H1 (cell line): ENCODE measurements at regions not wholly inside any gene's neighbourhood (a gene's known extent, or its start where the extent isn't known, plus 50 kb on each side); places are given as distances from the start of the nearest gene placed in this dataset.

ENCODE experiments used
- CTCF ChIA-PET: fragments of 300-600 bp; sonication (Branson Sonifier 250); formaldehyde crosslinking; loops from one replicate; lab custom pipeline; 2021; ENCODE audit not compliant: partially characterized antibody; lab: Charles Lee
- POLR2A ChIA-PET: fragments of 300-600 bp; sonication (Branson Sonifier 250); formaldehyde crosslinking; loops from one replicate; lab custom pipeline; 2021; ENCODE audit warnings: inconsistent platforms; ENCODE audit not compliant: partially characterized antibody; lab: Charles Lee
- DNase-seq, 2 experiments: peaks; one replicate each; pipeline versions ENCODE4 v3.0.0 to v3.0.0-alpha.2; 2010 to 2022; ENCODE audit warnings: low spot score in 2 of 2, low read depth in 1 of 2, mixed read lengths in 1 of 2
- FAIRE-seq: peaks from 2 replicates; lab custom pipeline; 2011; peaks lifted over from hg19 to GRCh38; lab: Jason Lieb, UNC
- H2AFZ ChIP-seq: 2 replicates; pipeline ENCODE4 v1.8.1; 2012; ENCODE audit warnings: low read length, inconsistent platforms
- H2AK5ac ChIP-seq: 2 replicates; pipeline ENCODE4 v1.6.1; 2013; ENCODE audit warnings: low read depth, low read length
- H2BK120ac ChIP-seq: replicated peaks from 2 replicates; pipeline ENCODE3; 2013; ENCODE audit warnings: low read depth, low read length, inconsistent platforms
- H2BK12ac ChIP-seq: 2 replicates; pipeline ENCODE4 v1.6.1; 2013; ENCODE audit warnings: low read depth, low read length
- H2BK15ac ChIP-seq: 2 replicates; pipeline ENCODE4 v1.6.1; 2013; ENCODE audit warnings: low read length
- H2BK20ac ChIP-seq: 2 replicates; pipeline ENCODE4 v1.6.1; 2013; ENCODE audit warnings: low read length
- H2BK5ac ChIP-seq: 2 replicates; pipeline ENCODE4 v1.6.1; 2013; ENCODE audit warnings: low read depth, low read length
- H3K14ac ChIP-seq: 2 replicates; pipeline ENCODE4 v1.6.1; 2013; ENCODE audit warnings: inconsistent platforms; ENCODE audit not compliant: insufficient read length
- H3K18ac ChIP-seq: 2 replicates; pipeline ENCODE4 v1.6.1; 2013; ENCODE audit warnings: low read length; ENCODE audit errors: extremely low read depth
- H3K23ac ChIP-seq: 2 replicates; pipeline ENCODE4 v1.6.1; 2013; ENCODE audit warnings: inconsistent platforms; ENCODE audit not compliant: insufficient read length
- H3K23me2 ChIP-seq: 2 replicates; pipeline ENCODE4 v1.6.1; 2013; ENCODE audit warnings: low read depth, low read length
- H3K27ac ChIP-seq: 2 replicates; pipeline ENCODE4 v1.6.1; 2011; ENCODE audit warnings: low read depth, low read length, inconsistent platforms
- H3K27me3 ChIP-seq, 4 experiments: replicated peaks in 1 of 4; 1 replicate in 1 of 4; 2 replicates in 3 of 4; pipeline versions ENCODE4 v1.6.1 to v1.8.1; 2011 to 2013; ENCODE audit warnings: low read length in 3 of 4, mild to moderate bottlenecking in 3 of 4, inconsistent platforms in 2 of 4, mixed read lengths in 2 of 4, moderate library complexity in 1 of 4; ENCODE audit not compliant: control insufficient read depth in 3 of 4, insufficient read depth in 3 of 4; ENCODE audit errors: extremely low read depth in 1 of 4
- H3K36me3 ChIP-seq, 4 experiments: 2 replicates each; pipeline versions ENCODE4 v1.6.1 to v1.8.1; 2011 to 2013; ENCODE audit warnings: mild to moderate bottlenecking in 4 of 4, low read length in 3 of 4, moderate library complexity in 2 of 4, control low read depth in 1 of 4, inconsistent platforms in 1 of 4; ENCODE audit not compliant: insufficient read depth in 4 of 4, control insufficient read depth in 2 of 4
- H3K4ac ChIP-seq: replicated peaks from 2 replicates; pipeline ENCODE3; 2013; ENCODE audit warnings: low read length, low read depth, mixed read lengths, inconsistent platforms; ENCODE audit not compliant: insufficient read length
- H3K4me1 ChIP-seq, 4 experiments: replicated peaks in 1 of 4; 1 replicate in 1 of 4; 2 replicates in 3 of 4; pipeline versions ENCODE4 v1.6.1 to v1.8.1; 2011 to 2013; ENCODE audit warnings: low read length in 3 of 4, inconsistent platforms in 2 of 4, mixed read lengths in 1 of 4; ENCODE audit not compliant: insufficient read depth in 4 of 4, control insufficient read depth in 3 of 4
- H3K4me2 ChIP-seq, 2 experiments: 2 replicates each; pipeline versions ENCODE4 v1.6.1 to v1.8.1; 2011 to 2013; ENCODE audit warnings: low read depth in 2 of 2, low read length in 2 of 2, control low read depth in 1 of 2, inconsistent platforms in 1 of 2, mild to moderate bottlenecking in 1 of 2; ENCODE audit not compliant: insufficient read depth in 1 of 2
- H3K4me3 ChIP-seq, 4 experiments: fragments of 200-600, 300-600 bp in 1 of 4; sonication (generic), shearing (Covaris generic), sonication (Bioruptor Twin) in 1 of 4; 2 replicates each; pipeline versions ENCODE4 v1.5.1 to v1.8.1; 2011 to 2016; ENCODE audit warnings: low read length in 4 of 4, low read depth in 3 of 4, control low read depth in 2 of 4, inconsistent platforms in 2 of 4, mild to moderate bottlenecking in 2 of 4, mixed read lengths in 1 of 4, moderate library complexity in 1 of 4; ENCODE audit not compliant: insufficient read depth in 2 of 4; ENCODE audit errors: extremely low read depth in 1 of 4
- H3K56ac ChIP-seq: replicated peaks from 2 replicates; pipeline ENCODE3; 2013; ENCODE audit warnings: low read depth, mild to moderate bottlenecking, mixed read lengths, low read length, inconsistent platforms; ENCODE audit not compliant: insufficient read length
- H3K79me1 ChIP-seq: 2 replicates; pipeline ENCODE4 v1.6.1; 2013; ENCODE audit warnings: low read depth, low read length, control low read depth
- H3K79me2 ChIP-seq, 2 experiments: 2 replicates each; pipeline versions ENCODE4 v1.6.1 to v1.8.1; 2012 to 2013; ENCODE audit warnings: low read length in 2 of 2, mild to moderate bottlenecking in 2 of 2, inconsistent platforms in 1 of 2; ENCODE audit not compliant: insufficient read depth in 2 of 2, control insufficient read depth in 1 of 2
- H3K9ac ChIP-seq, 4 experiments: replicated peaks in 1 of 4; 1 replicate in 1 of 4; 2 replicates in 3 of 4; pipeline versions ENCODE4 v1.6.1 to v1.8.1; 2011 to 2013; ENCODE audit warnings: low read depth in 3 of 4, low read length in 3 of 4, control low read depth in 2 of 4, mild to moderate bottlenecking in 2 of 4, moderate library complexity in 2 of 4, inconsistent platforms in 1 of 4; ENCODE audit errors: extremely low read depth in 1 of 4
- H3K9me3 ChIP-seq, 2 experiments: 2 replicates each; pipeline versions ENCODE4 v1.6.1 to v1.8.1; 2012 to 2013; ENCODE audit warnings: mild to moderate bottlenecking in 2 of 2, moderate library complexity in 2 of 2, control low read depth in 1 of 2, inconsistent platforms in 1 of 2, low read depth in 1 of 2, low read length in 1 of 2, mixed read lengths in 1 of 2; ENCODE audit not compliant: insufficient read depth in 2 of 2
- H4K20me1 ChIP-seq, 2 experiments: replicated peaks in 1 of 2; 2 replicates each; pipeline versions ENCODE3 to v1.8.1; 2011 to 2013; ENCODE audit warnings: inconsistent platforms in 2 of 2, low read length in 2 of 2, mild to moderate bottlenecking in 1 of 2; ENCODE audit not compliant: insufficient read depth in 2 of 2, control insufficient read depth in 1 of 2
- H4K5ac ChIP-seq: 2 replicates; pipeline ENCODE4 v1.6.1; 2013; ENCODE audit warnings: low read length, low read depth, mixed read lengths, inconsistent platforms; ENCODE audit not compliant: insufficient read length
- H4K8ac ChIP-seq: 2 replicates; pipeline ENCODE4 v1.8.0; 2013; ENCODE audit warnings: mild to moderate bottlenecking, moderate library complexity, low read length, inconsistent platforms; ENCODE audit not compliant: insufficient read depth; ENCODE audit errors: extremely low read depth
- H4K91ac ChIP-seq: replicated peaks from 2 replicates; pipeline ENCODE3; 2013; ENCODE audit warnings: low read length, mixed read lengths, inconsistent platforms; ENCODE audit not compliant: insufficient read length
- CEBPB ChIP-seq: IDR thresholded peaks from 2 replicates; pipeline ENCODE4 v1.6.1; 2012; ENCODE audit warnings: low read depth, low read length
- CREB1 ChIP-seq: IDR thresholded peaks from 2 replicates; pipeline ENCODE4 v1.6.1; 2012; ENCODE audit warnings: inconsistent platforms
- EP300 ChIP-seq, 2 experiments: IDR thresholded peaks; 1 replicate in 1 of 2; 2 replicates in 1 of 2; pipeline ENCODE4 v1.6.1; 2011 to 2012; ENCODE audit warnings: low read depth in 2 of 2, low read length in 2 of 2, mild to moderate bottlenecking in 2 of 2, borderline replicate concordance in 1 of 2, inconsistent platforms in 1 of 2, moderate library complexity in 1 of 2
- GTF2F1 ChIP-seq: IDR thresholded peaks from 2 replicates; pipeline ENCODE4 v1.6.1; 2012; ENCODE audit warnings: low read depth, low read length, improper control_type of control experiment, borderline replicate concordance
- KDM4A ChIP-seq: IDR thresholded peaks from one replicate; pipeline ENCODE4 v1.7.1; 2012; ENCODE audit warnings: low read depth, mild to moderate bottlenecking, moderate library complexity, low read length, inconsistent platforms; ENCODE audit not compliant: severe bottlenecking
- MAFK ChIP-seq: IDR thresholded peaks from 2 replicates; pipeline ENCODE4 v1.6.1; 2012; ENCODE audit warnings: low read depth, mild to moderate bottlenecking, improper control_type of control experiment, low read length
- POLR2A ChIP-seq, 2 experiments: IDR thresholded peaks; 1 replicate in 1 of 2; 2 replicates in 1 of 2; pipeline ENCODE4 v1.6.1; 2011; ENCODE audit warnings: low read depth in 2 of 2, low read length in 2 of 2, mild to moderate bottlenecking in 2 of 2; ENCODE audit errors: control extremely low read depth in 1 of 2
- POU5F1 ChIP-seq: IDR thresholded peaks from 2 replicates; pipeline ENCODE4 v1.6.1; 2011; ENCODE audit warnings: low read depth, mild to moderate bottlenecking, low read length, moderate library complexity
- SAP30 ChIP-seq: fragments of 300-600 bp; sonication (generic); IDR thresholded peaks from 2 replicates; pipeline ENCODE4 v1.7.1; 2012; ENCODE audit warnings: low read length, moderate library complexity, mild to moderate bottlenecking, inconsistent platforms; ENCODE audit not compliant: insufficient read depth, insufficient replicate concordance
- SIN3A ChIP-seq, 2 experiments: IDR thresholded peaks in 1 of 2; conservative IDR thresholded peaks in 1 of 2; 2 replicates each; pipeline ENCODE4 v1.6.1; 2011 to 2012; ENCODE audit warnings: low read length in 2 of 2, improper control_type of control experiment in 1 of 2, low read depth in 1 of 2, mild to moderate bottlenecking in 1 of 2
- SIRT6 ChIP-seq: IDR thresholded peaks from one replicate; pipeline ENCODE4 v1.7.1; 2012; ENCODE audit warnings: low read length, inconsistent platforms
- SP2 ChIP-seq: IDR thresholded peaks from 2 replicates; pipeline ENCODE4 v1.6.1; 2012; ENCODE audit warnings: mild to moderate bottlenecking, low read length, inconsistent platforms
- SUZ12 ChIP-seq: fragments of 200-600 bp; sonication (generic); IDR thresholded peaks from 2 replicates; pipeline ENCODE4 v1.6.1; 2012; ENCODE audit warnings: mild to moderate bottlenecking, inconsistent platforms, low read length, moderate library complexity, mixed read lengths
- TAF1 ChIP-seq: IDR thresholded peaks from 2 replicates; pipeline ENCODE4 v1.6.1; 2011; ENCODE audit warnings: mild to moderate bottlenecking, low read depth, low read length
- TAF7 ChIP-seq: optimal IDR thresholded peaks from 2 replicates; pipeline ENCODE3; 2011; ENCODE audit warnings: low read depth, mild to moderate bottlenecking, inconsistent platforms, low read length, moderate library complexity, borderline replicate concordance
- WGBS, 2 experiments: shearing (Covaris generic) in 1 of 2; methylation state at CpG; one replicate each; pipeline versions ENCODE4 v1.1.6 to v1.1.7; 2013 to 2015; ENCODE audit warnings: low lambda C conversion rate in 2 of 2, mixed read lengths in 2 of 2, inconsistent platforms in 1 of 2, low coverage in 1 of 2, missing lambda C conversion rate in 1 of 2; ENCODE audit not compliant: insufficient replicate concordance in 2 of 2, insufficient coverage in 1 of 2, insufficient read length in 1 of 2; ENCODE audit errors: extremely low coverage in 1 of 2, missing lambda C conversion rate in 1 of 2; 5-methylcytosine and 5-hydroxymethylcytosine counted together
- TF ChIP-seq, protein P1 (sequence below): IDR thresholded peaks from 2 replicates; pipeline ENCODE4 v1.6.1; 2012; ENCODE audit warnings: inconsistent platforms

DNA sequence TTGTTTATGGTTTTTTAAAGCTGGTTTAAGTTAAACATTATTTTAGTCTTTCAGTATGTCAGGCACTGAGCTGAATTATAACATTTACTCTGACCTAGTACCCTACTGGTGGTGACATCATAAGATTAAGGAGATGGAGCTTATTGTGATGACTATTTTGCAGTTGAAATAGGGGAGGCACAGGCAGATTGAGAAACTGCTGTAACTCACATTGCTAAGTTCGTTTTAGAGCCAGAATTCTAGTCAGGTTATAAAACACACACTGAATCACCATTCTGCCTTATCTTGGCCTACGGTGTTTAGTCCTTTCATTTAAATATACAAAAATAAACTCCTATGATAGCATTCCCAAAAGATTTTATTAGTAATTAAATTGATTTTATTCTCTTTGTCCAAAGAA, 584.1 kb downstream of the TFAP2A start:
- Histone ChIP-seq H3K9me3 (no peaks in the 10 kb centered on the region), H3K79me2 (no peaks in the 10 kb centered on the region), H3K36me3 (no peaks in the 10 kb centered on the region), H4K91ac (no peak overlapping the region), H3K23me2 (no peaks in the 10 kb centered on the region), H3K4me1 (no peaks in the 10 kb centered on the region), H3K14ac (no peak overlapping the region), H3K27me3 (no peaks in the 10 kb centered on the region), H3K23ac (no peak overlapping the region), H3K9ac (no peak overlapping the region), H4K5ac (no peak overlapping the region), H2BK120ac (no peak overlapping the region), H3K4ac (no peak overlapping the region), H3K4me3 (no peak overlapping the region), H3K27ac (no peak overlapping the region), H2BK5ac (no peak overlapping the region), H3K4me2 (no peak overlapping the region), H2BK15ac (no peak overlapping the region), H2BK20ac (no peak overlapping the region), H2BK12ac (no peak overlapping the region), H3K56ac (no peak overlapping the region), H4K8ac (no peak overlapping the region), H4K20me1 (no peaks in the 10 kb centered on the region), H2AK5ac (no peak overlapping the region), H3K18ac (no peak overlapping the region), H2AFZ (no peak overlapping the region), H3K79me1 (no peaks in the 10 kb centered on the region)
- no peak for TF ChIP-seq CREB1
- TF ChIP-seq MAFK, result no peak
- no peak for TF ChIP-seq GTF2F1
- TF ChIP-seq SAP30, result no peak
- no peak for TF ChIP-seq TAF7
- no peak for TF ChIP-seq SP2
- no peak for TF ChIP-seq KDM4A
- no peak for TF ChIP-seq SIRT6
- no peak for TF ChIP-seq TAF1
- TF ChIP-seq, protein P1, sequence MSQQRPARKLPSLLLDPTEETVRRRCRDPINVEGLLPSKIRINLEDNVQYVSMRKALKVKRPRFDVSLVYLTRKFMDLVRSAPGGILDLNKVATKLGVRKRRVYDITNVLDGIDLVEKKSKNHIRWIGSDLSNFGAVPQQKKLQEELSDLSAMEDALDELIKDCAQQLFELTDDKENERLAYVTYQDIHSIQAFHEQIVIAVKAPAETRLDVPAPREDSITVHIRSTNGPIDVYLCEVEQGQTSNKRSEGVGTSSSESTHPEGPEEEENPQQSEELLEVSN, result no peak
- TF ChIP-seq POU5F1, result no peak
- no peak for TF ChIP-seq SIN3A (conservative IDR thresholded peaks at IDR 0.05 in 1 of 2, IDR thresholded peaks at IDR 0.05 in 1 of 2; ENCODE audit: low read depth in 1 of 2, low read length in 2 of 2)
- no peak for TF ChIP-seq CEBPB
- no peak for TF ChIP-seq EP300 (IDR thresholded peaks at IDR 0.05; ENCODE audit: borderline replicate concordance in 1 of 2, low read depth in 2 of 2, low read length in 2 of 2)
- no peak for TF ChIP-seq POLR2A (IDR thresholded peaks at IDR 0.05; ENCODE audit: control extremely low read depth in 1 of 2, low read depth in 2 of 2, low read length in 2 of 2)
- no peak for TF ChIP-seq SUZ12
- WGBS, 2 experiments, result 91% methylated on average over 2 of the region's 2 CpGs; no CpG with 5 or more reads in 1 of the 2 experiments
- CTCF ChIA-PET, result no interaction called here
- POLR2A ChIA-PET, result no interaction called here
- no peak for DNase-seq
- no peak for FAIRE-seq
